ENCODE measurements at regions not wholly inside any gene's neighbourhood (a gene's known extent, or its start where the extent isn't known, plus 50 kb on each side); places are given as distances from the start of the nearest gene placed in this dataset.

- 60% methylated on average over 1 of the region's 4 CpGs; no CpG with 5 or more reads in 1 of the 2 experiments for WGBS, 2 experiments (ENCODE audit: extremely low coverage in 2 of 2, insufficient read length in 1 of 2)
- dilution Hi-C loops (cut with HindIII; ENCODE audit: low sequenced_read_pairs, unreplicated experiment) = no loop called here
Measured at GRCh38 chrX:124467202-124467601, 120.8 kb downstream of the SH2D1A start.

More at GRCh38 chrX:124467202-124467601, 120.8 kb downstream of the SH2D1A start:
- Histone ChIP-seq H4K5ac (ENCODE audit: low read depth, low read length) (no peak overlapping the region), H3K27ac (ENCODE audit: insufficient read depth, low read length) (no peak overlapping the region), H2BK120ac (ENCODE audit: low read depth, low read length) (no peak overlapping the region), H2BK15ac (ENCODE audit: low read depth, low read length) (no peak overlapping the region), H3K36me3 (ENCODE audit: control insufficient read depth, insufficient read depth, low read length) (no peaks in the 10 kb centered on the region), H3K56ac (ENCODE audit: extremely low read depth, insufficient read depth, low read length) (no peak overlapping the region), H4K8ac (ENCODE audit: low read depth in 2 of 2, low read length in 2 of 2) (no peak overlapping the region), H4K91ac (ENCODE audit: insufficient read depth, low read depth, low read length) (no peak overlapping the region), H3K9me1 (ENCODE audit: insufficient read depth, low read length) (no peaks in the 10 kb centered on the region), H3K23ac (ENCODE audit: low read depth, low read length) (no peak overlapping the region), H3K4ac (ENCODE audit: low read depth, low read length) (no peak overlapping the region), H3K79me1 (ENCODE audit: low read depth in 1 of 2, low read length in 2 of 2) (no peaks in the 10 kb centered on the region), H3K4me2 (ENCODE audit: low read depth, low read length) (no peak overlapping the region), H2BK5ac (ENCODE audit: low read depth, low read length, poor library complexity, severe bottlenecking) (no peak overlapping the region), H3K4me1 (ENCODE audit: control insufficient read depth, insufficient read depth, low read length) (no peaks in the 10 kb centered on the region), H2BK20ac (ENCODE audit: low read depth, low read length) (no peak overlapping the region), H3K9ac (ENCODE audit: low read depth, low read length) (no peak overlapping the region), H3K9me3 (ENCODE audit: control insufficient read depth, insufficient read depth, low read length) (no peaks in the 10 kb centered on the region), H3K27me3 (ENCODE audit: control insufficient read depth, insufficient read depth, low read length) (no peaks in the 10 kb centered on the region), H4K20me1 (ENCODE audit: insufficient read depth, low read length) (no peaks in the 10 kb centered on the region), H3K4me3 (ENCODE audit: insufficient read depth, low read depth, low read length) (no peak overlapping the region), H2AFZ (replicated peaks; ENCODE audit: low read length, poor library complexity) (no peak overlapping the region), H2AK5ac (ENCODE audit: low read depth, low read length) (no peak overlapping the region), H2AK9ac (replicated peaks; ENCODE audit: low read depth, low read length, poor library complexity) (no peak overlapping the region), H3K14ac (replicated peaks; ENCODE audit: low read depth, low read length) (no peak overlapping the region), H3K18ac (ENCODE audit: low read depth, low read length) (no peak overlapping the region)
- intact Hi-C loops (cut with micrococcal nuclease) (no loop called here), in situ Hi-C loops (cut with MboI; ENCODE audit: low sequenced_read_pairs) (no loop called here)
- CTCF ChIA-PET = no interaction called here
- POLR2A ChIA-PET (ENCODE audit: unreplicated experiment) = no interaction called here
- ATAC-seq (ENCODE audit: low read depth) (no peak), DNase-seq (no peak)
- BruUV-seq (replicated peaks) = no TSS peak
- TF ChIP-seq CTCF (conservative IDR thresholded peaks at IDR 0.05; ENCODE audit: low read depth, low read length) (no peak), RAD21 (IDR thresholded peaks at IDR 0.05; ENCODE audit: low read length) (no peak), RFX5 (IDR thresholded peaks at IDR 0.05; ENCODE audit: low read depth, low read length) (no peak), MAFK (IDR thresholded peaks at IDR 0.05; ENCODE audit: low read depth, low read length) (no peak), NFE2L2 (IDR thresholded peaks at IDR 0.05; ENCODE audit: low read depth, low read length) (no peak), FOS (IDR thresholded peaks at IDR 0.05; ENCODE audit: low read depth, low read length) (no peak), BHLHE40 (IDR thresholded peaks at IDR 0.05; ENCODE audit: low read depth, low read length) (no peak), USF2 (IDR thresholded peaks at IDR 0.05; ENCODE audit: low read depth, low read length) (no peak), CEBPB (IDR thresholded peaks at IDR 0.05; ENCODE audit: low read depth, low read length) (no peak), CHD1 (IDR thresholded peaks at IDR 0.05; ENCODE audit: low read depth, low read length) (no peak), MAZ (IDR thresholded peaks at IDR 0.05; ENCODE audit: borderline replicate concordance, low read depth, low read length) (no peak), RCOR1 (IDR thresholded peaks at IDR 0.05; ENCODE audit: insufficient replicate concordance, low read length) (no peak), SMC3 (IDR thresholded peaks at IDR 0.05; ENCODE audit: low read depth, low read length) (no peak), POLR2A (IDR thresholded peaks at IDR 0.05; ENCODE audit: low read depth, low read length) (no peak), MXI1 (IDR thresholded peaks at IDR 0.05; ENCODE audit: borderline replicate concordance, low read depth, low read length) (no peak), ELK1 (IDR thresholded peaks at IDR 0.05; ENCODE audit: borderline replicate concordance, low read depth, low read length) (no peak)
